ENCODE measurements at regions not wholly inside any gene's neighbourhood (a gene's known extent, or its start where the extent isn't known, plus 50 kb on each side); places are given as distances from the start of the nearest gene placed in this dataset.

- Histone ChIP-seq H3K27me3 (ENCODE audit: insufficient read depth, low read length) (no peaks in the 10 kb centered on the region), H2BK12ac (ENCODE audit: low read length) (no peak overlapping the region), H2AFZ (ENCODE audit: insufficient read depth, low read length, poor library complexity) (no peak overlapping the region), H2BK5ac (ENCODE audit: low read depth, low read length, poor library complexity) (no peak overlapping the region), H3K18ac (ENCODE audit: low read length) (no peak overlapping the region), H3K9ac (ENCODE audit: low read length) (no peak overlapping the region), H3K4ac (ENCODE audit: low read depth, low read length) (no peak overlapping the region), H3K4me1 (ENCODE audit: control insufficient read depth in 1 of 2, insufficient read depth in 2 of 2, low read length in 2 of 2) (no peaks in the 10 kb centered on the region), H3K23ac (ENCODE audit: low read length) (no peak overlapping the region), H3K79me2 (ENCODE audit: control insufficient read depth, insufficient read depth, low read length, poor library complexity) (no peaks in the 10 kb centered on the region), H3K36me3 (ENCODE audit: control insufficient read depth in 1 of 2, insufficient read depth in 2 of 2, low read length in 2 of 2) (no peaks in the 10 kb centered on the region), H2BK120ac (ENCODE audit: insufficient read depth, low read length, poor library complexity) (no peak overlapping the region), H4K8ac (ENCODE audit: low read depth, low read length) (no peak overlapping the region), H2AK5ac (ENCODE audit: low read length) (no peak overlapping the region), H4K91ac (ENCODE audit: low read depth, low read length) (no peak overlapping the region), H3K4me2 (ENCODE audit: low read length) (no peak overlapping the region), H3K27ac (ENCODE audit: low read depth, low read length) (no peak overlapping the region), H3K4me3 (ENCODE audit: low read depth, low read length) (no peak overlapping the region), H3K9me3 (ENCODE audit: insufficient read depth, low read depth, low read length) (no peaks in the 10 kb centered on the region), H4K12ac (ENCODE audit: low read depth, low read length) (no peak overlapping the region), H3K14ac (ENCODE audit: low read length) (no peak overlapping the region), H3K79me1 (ENCODE audit: low read length) (no peaks in the 10 kb centered on the region)
- no CpG with 5 or more reads among the region's 1 CpG for WGBS (ENCODE audit: extremely low coverage, insufficient coverage, insufficient read length)
- DNase-seq = no peak
These were observed 465.6 kb upstream of the LINC00305 start for GRCh38 chr18:64614446-64614845.

- no peak overlapping the region for H3K27ac ChIP-seq (ENCODE audit: low read depth, low read length)
- no peaks in the 10 kb centered on the region for H3K36me3 ChIP-seq (ENCODE audit: control insufficient read depth in 1 of 2, insufficient read depth in 2 of 2, low read length in 2 of 2)
- H3K4me3 ChIP-seq (ENCODE audit: low read depth, low read length) = no peak overlapping the region
- DNase-seq = no peak
- no peaks in the 10 kb centered on the region for H3K9me3 ChIP-seq (ENCODE audit: insufficient read depth, low read depth, low read length)
- no peaks in the 10 kb centered on the region for H3K79me2 ChIP-seq (ENCODE audit: control insufficient read depth, insufficient read depth, low read length, poor library complexity)
- H2BK5ac ChIP-seq (ENCODE audit: low read depth, low read length, poor library complexity) = no peak overlapping the region
- H2BK12ac ChIP-seq (ENCODE audit: low read length) = no peak overlapping the region
- H3K23ac ChIP-seq (ENCODE audit: low read length) = no peak overlapping the region
- H2AK5ac ChIP-seq (ENCODE audit: low read length) = no peak overlapping the region
- no peaks in the 10 kb centered on the region for H3K27me3 ChIP-seq (ENCODE audit: insufficient read depth, low read length)
- no peak overlapping the region for H2AFZ ChIP-seq (ENCODE audit: insufficient read depth, low read length, poor library complexity)
- no peaks in the 10 kb centered on the region for H3K4me1 ChIP-seq (ENCODE audit: control insufficient read depth in 1 of 2, insufficient read depth in 2 of 2, low read length in 2 of 2)
- no peaks in the 10 kb centered on the region for H3K79me1 ChIP-seq (ENCODE audit: low read length)
- no peak overlapping the region for H4K91ac ChIP-seq (ENCODE audit: low read depth, low read length)
- H3K4me2 ChIP-seq (ENCODE audit: low read length) = no peak overlapping the region
- no CpG with 5 or more reads among the region's 1 CpG for WGBS (ENCODE audit: extremely low coverage, insufficient coverage, insufficient read length)
- no peak overlapping the region for H2BK120ac ChIP-seq (ENCODE audit: insufficient read depth, low read length, poor library complexity)
- H3K4ac ChIP-seq (ENCODE audit: low read depth, low read length) = no peak overlapping the region
- no peak overlapping the region for H3K18ac ChIP-seq (ENCODE audit: low read length)
- H4K8ac ChIP-seq (ENCODE audit: low read depth, low read length) = no peak overlapping the region
- no peak overlapping the region for H3K9ac ChIP-seq (ENCODE audit: low read length)
- no peak overlapping the region for H3K14ac ChIP-seq (ENCODE audit: low read length)
- H4K12ac ChIP-seq (ENCODE audit: low read depth, low read length) = no peak overlapping the region
These were observed 443.4 kb upstream of the LINC00305 start for GRCh38 chr18:64592246-64592645.

DNA sequence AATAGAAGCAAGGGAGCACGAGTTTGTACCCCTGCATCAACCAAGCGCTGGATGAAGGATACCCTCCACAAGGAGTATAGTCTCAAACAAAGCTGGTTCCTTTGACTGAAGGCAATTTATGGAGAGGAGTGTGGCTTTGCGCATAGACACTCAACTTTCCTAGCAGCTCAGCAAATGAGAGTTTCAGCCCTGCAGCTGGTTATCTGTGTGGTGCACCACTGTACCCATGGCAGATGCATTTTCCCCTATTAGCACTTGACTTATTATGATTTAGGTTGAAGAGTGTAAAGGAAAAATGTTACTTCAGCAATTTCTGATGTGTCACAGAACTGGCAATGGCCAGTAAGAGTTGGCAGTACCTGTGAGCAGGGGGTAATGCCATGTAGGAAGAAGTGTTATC, 440.1 kb upstream of the LINC00305 start:
- DNase-seq = no peak
- Histone ChIP-seq H2AK5ac (ENCODE audit: low read length) (no peak overlapping the region), H3K4ac (ENCODE audit: low read depth, low read length) (no peak overlapping the region), H3K23ac (ENCODE audit: low read length) (no peak overlapping the region), H4K12ac (ENCODE audit: low read depth, low read length) (no peak overlapping the region), H3K27ac (ENCODE audit: low read depth, low read length) (no peak overlapping the region), H3K79me1 (ENCODE audit: low read length) (no peaks in the 10 kb centered on the region), H3K18ac (ENCODE audit: low read length) (no peak overlapping the region), H3K9ac (ENCODE audit: low read length) (no peak overlapping the region), H3K4me2 (ENCODE audit: low read length) (no peak overlapping the region), H3K79me2 (ENCODE audit: control insufficient read depth, insufficient read depth, low read length, poor library complexity) (no peaks in the 10 kb centered on the region), H2BK12ac (ENCODE audit: low read length) (no peak overlapping the region), H4K91ac (ENCODE audit: low read depth, low read length) (no peak overlapping the region), H3K36me3 (ENCODE audit: control insufficient read depth in 1 of 2, insufficient read depth in 2 of 2, low read length in 2 of 2) (no peaks in the 10 kb centered on the region), H3K27me3 (ENCODE audit: insufficient read depth, low read length) (no peaks in the 10 kb centered on the region), H3K4me3 (ENCODE audit: low read depth, low read length) (no peak overlapping the region), H3K4me1 (ENCODE audit: control insufficient read depth in 1 of 2, insufficient read depth in 2 of 2, low read length in 2 of 2) (no peaks in the 10 kb centered on the region), H2BK5ac (ENCODE audit: low read depth, low read length, poor library complexity) (no peak overlapping the region), H2BK120ac (ENCODE audit: insufficient read depth, low read length, poor library complexity) (no peak overlapping the region), H4K8ac (ENCODE audit: low read depth, low read length) (no peak overlapping the region), H3K9me3 (ENCODE audit: insufficient read depth, low read depth, low read length) (no peaks in the 10 kb centered on the region), H3K14ac (ENCODE audit: low read length) (no peak overlapping the region), H2AFZ (ENCODE audit: insufficient read depth, low read length, poor library complexity) (no peak overlapping the region)
- no CpG with 5 or more reads among the region's 3 CpGs for WGBS (ENCODE audit: extremely low coverage, insufficient coverage, insufficient read length)

GRCh38 chr18:64566456-64566855, 417.6 kb upstream of the LINC00305 start:
- no peak for DNase-seq
- Histone ChIP-seq H2BK120ac (ENCODE audit: insufficient read depth, low read length, poor library complexity) (no peak overlapping the region), H2AFZ (ENCODE audit: insufficient read depth, low read length, poor library complexity) (no peak overlapping the region), H3K27ac (ENCODE audit: low read depth, low read length) (no peak overlapping the region), H4K8ac (ENCODE audit: low read depth, low read length) (no peak overlapping the region), H3K36me3 (ENCODE audit: control insufficient read depth in 1 of 2, insufficient read depth in 2 of 2, low read length in 2 of 2) (no peaks in the 10 kb centered on the region), H3K4me3 (ENCODE audit: low read depth, low read length) (no peak overlapping the region), H2AK5ac (ENCODE audit: low read length) (no peak overlapping the region), H3K4me1 (ENCODE audit: control insufficient read depth in 1 of 2, insufficient read depth in 2 of 2, low read length in 2 of 2) (no peaks in the 10 kb centered on the region), H3K4me2 (ENCODE audit: low read length) (no peak overlapping the region), H3K27me3 (ENCODE audit: insufficient read depth, low read length) (no peaks in the 10 kb centered on the region), H3K79me1 (ENCODE audit: low read length) (no peaks in the 10 kb centered on the region), H3K4ac (ENCODE audit: low read depth, low read length) (no peak overlapping the region), H4K12ac (ENCODE audit: low read depth, low read length) (no peak overlapping the region), H2BK5ac (ENCODE audit: low read depth, low read length, poor library complexity) (no peak overlapping the region), H4K91ac (ENCODE audit: low read depth, low read length) (no peak overlapping the region), H3K23ac (ENCODE audit: low read length) (no peak overlapping the region), H3K9me3 (ENCODE audit: insufficient read depth, low read depth, low read length) (no peaks in the 10 kb centered on the region), H3K14ac (ENCODE audit: low read length) (no peak overlapping the region), H3K79me2 (ENCODE audit: control insufficient read depth, insufficient read depth, low read length, poor library complexity) (no peaks in the 10 kb centered on the region), H3K9ac (ENCODE audit: low read length) (no peak overlapping the region), H3K18ac (ENCODE audit: low read length) (no peak overlapping the region), H2BK12ac (ENCODE audit: low read length) (no peak overlapping the region)
- WGBS (ENCODE audit: extremely low coverage, insufficient coverage, insufficient read length) = no CpG with 5 or more reads among the region's 2 CpGs

DNA sequence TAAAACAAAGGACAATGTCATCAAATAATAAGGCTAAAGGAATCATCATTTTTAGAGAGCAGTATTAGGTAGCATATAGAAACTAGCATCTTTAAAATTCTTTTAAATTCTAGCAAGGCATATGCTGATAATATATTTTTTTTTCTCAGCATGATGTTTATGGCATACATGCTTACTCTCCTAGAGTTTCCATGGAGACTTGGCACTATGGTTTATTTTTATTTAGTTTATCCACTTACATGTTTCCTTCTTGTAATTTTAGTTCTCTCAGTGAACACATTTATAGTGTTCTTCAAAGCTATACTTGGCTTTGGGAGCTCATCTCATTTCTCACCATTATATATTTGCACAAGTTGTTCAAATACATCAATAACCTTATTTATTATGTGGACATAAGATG, 413.8 kb upstream of the LINC00305 start:
- Histone ChIP-seq H3K27me3 (ENCODE audit: insufficient read depth, low read length) (no peaks in the 10 kb centered on the region), H3K79me2 (ENCODE audit: control insufficient read depth, insufficient read depth, low read length, poor library complexity) (no peaks in the 10 kb centered on the region)

More for the DNA sequence above, 413.8 kb upstream of the LINC00305 start:
- Histone ChIP-seq H2AK5ac (ENCODE audit: low read length) (no peak overlapping the region), H3K9ac (ENCODE audit: low read length) (no peak overlapping the region), H3K14ac (ENCODE audit: low read length) (no peak overlapping the region), H2BK120ac (ENCODE audit: insufficient read depth, low read length, poor library complexity) (no peak overlapping the region), H3K23ac (ENCODE audit: low read length) (no peak overlapping the region), H3K27ac (ENCODE audit: low read depth, low read length) (no peak overlapping the region), H3K4ac (ENCODE audit: low read depth, low read length) (no peak overlapping the region), H3K4me3 (ENCODE audit: low read depth, low read length) (no peak overlapping the region), H4K12ac (ENCODE audit: low read depth, low read length) (no peak overlapping the region), H3K4me2 (ENCODE audit: low read length) (no peak overlapping the region), H2AFZ (ENCODE audit: insufficient read depth, low read length, poor library complexity) (no peak overlapping the region), H2BK5ac (ENCODE audit: low read depth, low read length, poor library complexity) (no peak overlapping the region), H4K91ac (ENCODE audit: low read depth, low read length) (no peak overlapping the region), H3K9me3 (ENCODE audit: insufficient read depth, low read depth, low read length) (no peaks in the 10 kb centered on the region), H3K18ac (ENCODE audit: low read length) (no peak overlapping the region), H4K8ac (ENCODE audit: low read depth, low read length) (no peak overlapping the region), H2BK12ac (ENCODE audit: low read length) (no peak overlapping the region), H3K36me3 (ENCODE audit: control insufficient read depth in 1 of 2, insufficient read depth in 2 of 2, low read length in 2 of 2) (no peaks in the 10 kb centered on the region), H3K79me1 (ENCODE audit: low read length) (no peaks in the 10 kb centered on the region), H3K4me1 (ENCODE audit: control insufficient read depth in 1 of 2, insufficient read depth in 2 of 2, low read length in 2 of 2) (no peaks in the 10 kb centered on the region)
- DNase-seq = no peak

All from trophoblast cell (in vitro differentiated cells and primary cell).